HepG2 (cell line): ENCODE measurements at regions not wholly inside any gene's neighbourhood (a gene's known extent, or its start where the extent isn't known, plus 50 kb on each side); places are given as distances from the start of the nearest gene placed in this dataset.

Experiments used
- ATAC-seq: fragments of 200-7000 bp; cut with Tn5 transposase; 3 replicates; pipeline ENCODE4 v1.9.1; 2020; ENCODE audit warnings: mild to moderate bottlenecking, moderate library complexity
- BruUV-seq: library from RNA; stranded (reverse); fragments of 400-500 nt; replicated peaks from 2 replicates; lab custom pipeline; 2021; lab: Mats Ljungman, UMichigan
- CTCF ChIA-PET: fragments of 300-600 bp; formaldehyde crosslinking; extraction: SDS; loops from one replicate; lab custom pipeline; 2021; ENCODE audit warnings: low total read pairs, inconsistent platforms, low intra/inter-chr PET ratio; lab: Yijun Ruan, JAX
- POLR2A ChIA-PET: fragments of 350-600 bp; sonication (Branson Sonifier 250); formaldehyde crosslinking; loops from one replicate; lab custom pipeline; 2020; ENCODE audit warnings: antibody characterized with exemption, inconsistent platforms; lab: Yijun Ruan, JAX
- DNase-seq: peaks from one replicate; pipeline ENCODE4 v3.0.0-alpha.2; 2015; ENCODE audit warnings: low spot score
- FAIRE-seq: peaks from 3 replicates; lab custom pipeline; 2011; peaks lifted over from hg19 to GRCh38; lab: Jason Lieb, UNC
- H2AFZ ChIP-seq: one replicate; pipeline ENCODE4 v1.6.1; 2011; ENCODE audit warnings: low read length, inconsistent platforms
- H3K27ac ChIP-seq: fragments of 300-600 bp; 3 replicates; pipeline ENCODE4 v1.8.0; 2011; ENCODE audit warnings: mixed run types, mild to moderate bottlenecking, mixed read lengths, low read length, inconsistent platforms; ENCODE audit not compliant: insufficient read depth; ENCODE audit errors: extremely low read length
- H3K27me3 ChIP-seq, 2 experiments: fragments of 200-600 bp in 1 of 2; 2 replicates in 1 of 2; 3 replicates in 1 of 2; pipeline versions ENCODE4 v1.6.0 to v1.8.0; 2011; ENCODE audit warnings: low read length in 2 of 2, mild to moderate bottlenecking in 2 of 2, moderate library complexity in 2 of 2, inconsistent platforms in 1 of 2; ENCODE audit not compliant: insufficient read depth in 2 of 2, control insufficient read depth in 1 of 2
- H3K36me3 ChIP-seq, 2 experiments: fragments of 200-600 bp in 1 of 2; replicated peaks in 1 of 2; 2 replicates in 1 of 2; 3 replicates in 1 of 2; pipeline versions ENCODE4 v1.5.1 to v1.8.0; 2011; ENCODE audit warnings: low read length in 2 of 2, inconsistent platforms in 1 of 2; ENCODE audit not compliant: insufficient read depth in 2 of 2, control insufficient read depth in 1 of 2
- H3K4me1 ChIP-seq: 2 replicates; pipeline ENCODE4 v1.5.1; 2012; ENCODE audit warnings: low read length, inconsistent platforms; ENCODE audit not compliant: insufficient read depth
- H3K4me2 ChIP-seq: 2 replicates; pipeline ENCODE4 v1.6.0; 2011; ENCODE audit warnings: low read depth, low read length, inconsistent platforms
- H3K4me3 ChIP-seq, 3 experiments: fragments of 200-600 bp in 1 of 3; sonication (generic), shearing (Covaris generic) in 1 of 3; replicated peaks in 1 of 3; 2 replicates each; pipeline ENCODE4 v1.5.1; 2011 to 2016; ENCODE audit warnings: low read length in 3 of 3, inconsistent platforms in 2 of 3, low read depth in 2 of 3, mild to moderate bottlenecking in 2 of 3, control low read depth in 1 of 3, mixed read lengths in 1 of 3; ENCODE audit not compliant: insufficient read depth in 1 of 3
- H3K79me2 ChIP-seq: one replicate; pipeline ENCODE4 v1.6.1; 2011; ENCODE audit warnings: low read length, inconsistent platforms; ENCODE audit not compliant: insufficient read depth
- H3K9ac ChIP-seq: 2 replicates; pipeline ENCODE4 v1.6.0; 2011; ENCODE audit warnings: mild to moderate bottlenecking, low read depth, low read length, inconsistent platforms; ENCODE audit not compliant: insufficient read depth
- H3K9me3 ChIP-seq: 2 replicates; pipeline ENCODE4 v1.5.1; 2012; ENCODE audit warnings: mild to moderate bottlenecking, low read length
- H4K20me1 ChIP-seq: 2 replicates; pipeline ENCODE4 v1.6.0; 2011; ENCODE audit warnings: inconsistent platforms, mild to moderate bottlenecking, low read length, moderate library complexity; ENCODE audit not compliant: insufficient read depth
- ATF7 ChIP-seq, 2 experiments: fragments of 450-650 bp in 1 of 2; sonication (generic) in 1 of 2; formaldehyde crosslinking in 1 of 2; IDR thresholded peaks; 2 replicates each; pipeline versions ENCODE4 v1.4.0 to v1.6.1; 2016 to 2020; ENCODE audit warnings: antibody characterized with exemption in 1 of 2, mild to moderate bottlenecking in 1 of 2, missing genetic modification reagents in 1 of 2
- DNMT1 ChIP-seq: sonication (generic); formaldehyde crosslinking; IDR thresholded peaks from 2 replicates; pipeline ENCODE4 v1.5.1; 2020; ENCODE audit warnings: mild to moderate bottlenecking, missing genetic modification reagents
- MTA3 ChIP-seq: sonication (generic); formaldehyde crosslinking; IDR thresholded peaks from 2 replicates; pipeline ENCODE4 v1.4.0; 2020; ENCODE audit warnings: missing genetic modification reagents
- SIX1 ChIP-seq: sonication (generic); formaldehyde crosslinking; IDR thresholded peaks from 2 replicates; pipeline ENCODE4 v1.4.0; 2020; ENCODE audit warnings: missing genetic modification reagents, borderline replicate concordance
- SIX4 ChIP-seq: sonication (generic); formaldehyde crosslinking; IDR thresholded peaks from 2 replicates; pipeline ENCODE4 v1.4.0; 2020; ENCODE audit warnings: missing genetic modification reagents
- SRSF4 ChIP-seq: fragments of 200-400 bp; formaldehyde crosslinking; IDR thresholded peaks from one replicate; pipeline ENCODE4 v1.6.1; 2018; ENCODE audit warnings: mild to moderate bottlenecking, low read depth, low read length, moderate library complexity; ENCODE audit not compliant: poor library complexity, severe bottlenecking
- ZFP36L1 ChIP-seq: sonication (generic); formaldehyde crosslinking; IDR thresholded peaks from 2 replicates; pipeline ENCODE4 v1.8.0; 2022; ENCODE audit warnings: mild to moderate bottlenecking, missing genetic modification reagents, moderate library complexity
- ZFP41 ChIP-seq: sonication (generic); formaldehyde crosslinking; IDR thresholded peaks from 2 replicates; pipeline ENCODE4 v1.4.0; 2020; ENCODE audit warnings: mild to moderate bottlenecking, missing genetic modification reagents, borderline replicate concordance
- ZNF143 ChIP-seq: sonication (generic); formaldehyde crosslinking; IDR thresholded peaks from 2 replicates; pipeline ENCODE4 v1.4.0; 2020; ENCODE audit warnings: missing genetic modification reagents
- ZNF547 ChIP-seq: sonication (generic); formaldehyde crosslinking; IDR thresholded peaks from 2 replicates; pipeline ENCODE4 v1.5.1; 2020; ENCODE audit warnings: mild to moderate bottlenecking, missing genetic modification reagents
- ZNF572 ChIP-seq: sonication (generic); formaldehyde crosslinking; IDR thresholded peaks from 2 replicates; pipeline ENCODE4 v1.5.1; 2020; ENCODE audit warnings: mild to moderate bottlenecking, missing genetic modification reagents
- ZNF781 ChIP-seq: sonication (generic); formaldehyde crosslinking; IDR thresholded peaks from 2 replicates; pipeline ENCODE4 v1.5.1; 2020; ENCODE audit warnings: borderline replicate concordance, mild to moderate bottlenecking, missing genetic modification reagents; ENCODE audit errors: not compliant biosample characterization
- ZNF850 ChIP-seq: sonication (generic); formaldehyde crosslinking; conservative IDR thresholded peaks from 2 replicates; pipeline ENCODE4 v1.9.0; 2021; ENCODE audit warnings: mild to moderate bottlenecking, missing genetic modification reagents
- WGBS: methylation state at CpG from one replicate; pipeline ENCODE4 v1.1.6; 2017; ENCODE audit warnings: low lambda C conversion rate; 5-methylcytosine and 5-hydroxymethylcytosine counted together
- in situ Hi-C: cut with HindIII; loops from 2 replicates; pipeline ENCODE4 v1.10.0; 2017; ENCODE audit warnings: low pct_unique_long_range_greater_than_20kb; ENCODE audit not compliant: extremely low pct_ligation_motif_present
- intact Hi-C: fragments of 100-400 bp; cut with micrococcal nuclease; formaldehyde crosslinking; loops from one replicate; pipeline ENCODE4 v1.10.0; 2022; ENCODE audit not compliant: unreplicated experiment
- TF ChIP-seq, protein P1 (sequence below): sonication (generic); formaldehyde crosslinking; IDR thresholded peaks from 2 replicates; pipeline ENCODE4 v1.4.0; 2020; ENCODE audit warnings: missing genetic modification reagents

DNA sequence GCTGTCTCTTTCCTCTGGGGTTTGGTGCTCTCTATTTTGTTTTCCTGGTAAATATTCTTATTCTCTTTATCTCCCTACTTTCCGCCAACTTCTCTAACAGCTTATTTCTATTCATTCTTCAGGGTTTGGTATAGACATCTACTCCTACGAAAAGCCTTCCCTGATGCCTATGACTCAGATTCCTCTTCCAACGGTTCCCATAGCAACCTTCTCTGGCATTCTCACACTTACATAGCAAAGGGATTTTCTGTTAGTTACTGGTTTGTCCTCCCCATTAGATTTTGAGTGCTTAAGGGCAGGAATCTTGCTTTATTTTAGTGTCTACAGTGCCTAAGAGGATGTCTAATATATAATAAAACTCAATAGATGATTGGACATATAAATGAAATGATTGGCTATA is 407.6 kb upstream of the DEPDC1 start:
- BruUV-seq = no TSS peak
- no peak overlapping the region for H3K27ac ChIP-seq
- FAIRE-seq (no peak), DNase-seq (no peak), ATAC-seq (no peak)
- in situ Hi-C loops = no loop called here
- CTCF ChIA-PET = no interaction called here
- H3K27me3 ChIP-seq = no peaks in the 10 kb centered on the region
- WGBS = 6% methylated on average over 3 of the region's 3 CpGs
- TF ChIP-seq ZNF547 (CRISPR knock-in tag) (no peak), ZFP36L1 (CRISPR knock-in tag) (no peak), SRSF4 (no peak), ZNF781 (CRISPR knock-in tag) (no peak), DNMT1 (CRISPR knock-in tag) (no peak), ZNF143 (CRISPR knock-in tag) (no peak), SIX4 (CRISPR knock-in tag) (no peak), ZNF850 (CRISPR knock-in tag) (no peak), ATF7 (IDR thresholded peaks at IDR 0.05) (no peak), ATF7 (CRISPR knock-in tag; IDR thresholded peaks at IDR 0.05) (no peak), SIX1 (CRISPR knock-in tag) (no peak), ZFP41 (no peak), ZNF572 (CRISPR knock-in tag) (no peak), MTA3 (CRISPR knock-in tag) (no peak)
- TF ChIP-seq, protein P1, sequence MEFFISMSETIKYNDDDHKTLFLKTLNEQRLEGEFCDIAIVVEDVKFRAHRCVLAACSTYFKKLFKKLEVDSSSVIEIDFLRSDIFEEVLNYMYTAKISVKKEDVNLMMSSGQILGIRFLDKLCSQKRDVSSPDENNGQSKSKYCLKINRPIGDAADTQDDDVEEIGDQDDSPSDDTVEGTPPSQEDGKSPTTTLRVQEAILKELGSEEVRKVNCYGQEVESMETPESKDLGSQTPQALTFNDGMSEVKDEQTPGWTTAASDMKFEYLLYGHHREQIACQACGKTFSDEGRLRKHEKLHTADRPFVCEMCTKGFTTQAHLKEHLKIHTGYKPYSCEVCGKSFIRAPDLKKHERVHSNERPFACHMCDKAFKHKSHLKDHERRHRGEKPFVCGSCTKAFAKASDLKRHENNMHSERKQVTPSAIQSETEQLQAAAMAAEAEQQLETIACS (CRISPR knock-in tag) = no peak
- TF ChIP-seq, all 625 proteins: peak for 0
- POLR2A ChIA-PET = no interaction called here
- Histone ChIP-seq H3K79me2 (no peaks in the 10 kb centered on the region), H3K4me3 (no peak overlapping the region), H4K20me1 (no peaks in the 10 kb centered on the region), H3K4me1 (no peaks in the 10 kb centered on the region), H2AFZ (no peak overlapping the region), H3K4me2 (no peak overlapping the region), H3K9ac (no peak overlapping the region), H3K9me3 (peaks cover 85% of the 10 kb centered on the region), H3K36me3 (no peaks in the 10 kb centered on the region)
- intact Hi-C loops = no loop called here
